Colonic mucosa (tissue), 4 donors: ENCODE measurements at regions not wholly inside any gene's neighbourhood (a gene's known extent, or its start where the extent isn't known, plus 50 kb on each side); places are given as distances from the start of the nearest gene placed in this dataset.

ENCODE experiments used
- DNase-seq: peaks from one replicate; pipeline ENCODE4 v3.0.0-alpha.2; 2020
- H3K27ac ChIP-seq: fragments of 200-600 bp; one replicate; pipeline ENCODE4 v1.8.0; 2021
- H3K27me3 ChIP-seq: fragments of 200-600 bp; one replicate; pipeline ENCODE4 v1.8.0; 2021
- H3K36me3 ChIP-seq: fragments of 200-600 bp; one replicate; pipeline ENCODE4 v1.8.0; 2021
- H3K4me1 ChIP-seq: fragments of 200-600 bp; one replicate; pipeline ENCODE4 v1.8.0; 2021; ENCODE audit warnings: mild to moderate bottlenecking
- H3K4me3 ChIP-seq: fragments of 200-600 bp; one replicate; pipeline ENCODE4 v1.8.0; 2021
- H3K9ac ChIP-seq, 2 donors: one replicate each; pipeline ENCODE4 v1.7.0; 2013; ENCODE audit warnings: control low read depth in 2 of 2, low read depth in 2 of 2, low read length in 2 of 2
- H3K9me3 ChIP-seq: fragments of 200-600 bp; one replicate; pipeline ENCODE4 v1.8.0; 2021
- CTCF ChIP-seq: fragments of 200-600 bp; IDR thresholded peaks from one replicate; pipeline ENCODE4 v1.8.0; 2022; ENCODE audit warnings: antibody characterized with exemption, mild to moderate bottlenecking
- intact Hi-C: fragments of 100-400 bp; cut with DNase I; formaldehyde crosslinking; loops from one replicate; pipeline ENCODE4 v1.14.1; 2022
- donor health status: healthy.
- donor health status: DM: no; HTN: no; CAD: no.
- donor health status: DM: no; HTN: no; CAD: no.

GRCh38 chr5:93058309-93058708 is 522.7 kb downstream of the NR2F1-AS1 start:
- Histone ChIP-seq H3K4me1 (no peaks in the 10 kb centered on the region), H3K27ac (no peak overlapping the region), H3K27me3 (no peaks in the 10 kb centered on the region), H3K4me3 (no peak overlapping the region), H3K9ac (no peak overlapping the region), H3K9me3 (no peaks in the 10 kb centered on the region), H3K36me3 (no peaks in the 10 kb centered on the region)
- DNase-seq = no peak
- intact Hi-C loops = no loop called here
- no peak for TF ChIP-seq CTCF

- Histone ChIP-seq H3K4me1 (no peaks in the 10 kb centered on the region), H3K27me3 (no peaks in the 10 kb centered on the region), H3K27ac (no peak overlapping the region), H3K9ac (no peak overlapping the region), H3K36me3 (no peaks in the 10 kb centered on the region), H3K9me3 (no peaks in the 10 kb centered on the region), H3K4me3 (no peak overlapping the region)
- TF ChIP-seq CTCF = no peak
- intact Hi-C loops = no loop called here
- no peak for DNase-seq
Measured at GRCh38 chr5:93057311-93057710, 523.7 kb downstream of the NR2F1-AS1 start.

GRCh38 chr5:93055971-93056370 is 525.0 kb downstream of the NR2F1-AS1 start:
- H3K36me3 ChIP-seq = no peaks in the 10 kb centered on the region
- no peak overlapping the region for H3K4me3 ChIP-seq
- intact Hi-C loops = no loop called here
- no peak for TF ChIP-seq CTCF
- DNase-seq = no peak
- no peak overlapping the region for H3K27ac ChIP-seq
- no peaks in the 10 kb centered on the region for H3K9me3 ChIP-seq
- H3K9ac ChIP-seq = no peak overlapping the region
- no peaks in the 10 kb centered on the region for H3K4me1 ChIP-seq
- no peaks in the 10 kb centered on the region for H3K27me3 ChIP-seq

GRCh38 chr5:93055561-93055960 is 525.5 kb downstream of the NR2F1-AS1 start:
- H3K27me3 ChIP-seq = no peaks in the 10 kb centered on the region
- H3K9ac ChIP-seq = no peak overlapping the region
- intact Hi-C loops = no loop called here
- H3K4me3 ChIP-seq = no peak overlapping the region
- no peaks in the 10 kb centered on the region for H3K9me3 ChIP-seq
- TF ChIP-seq CTCF = no peak
- H3K36me3 ChIP-seq = no peaks in the 10 kb centered on the region
- H3K27ac ChIP-seq = no peak overlapping the region
- H3K4me1 ChIP-seq = no peaks in the 10 kb centered on the region
- DNase-seq = no peak

- Histone ChIP-seq H3K9ac (no peak overlapping the region), H3K27ac (no peak overlapping the region), H3K36me3 (no peaks in the 10 kb centered on the region), H3K9me3 (no peaks in the 10 kb centered on the region), H3K4me3 (no peak overlapping the region), H3K4me1 (no peaks in the 10 kb centered on the region), H3K27me3 (no peaks in the 10 kb centered on the region)
- no peak for DNase-seq
- intact Hi-C loops = no loop called here
- no peak for TF ChIP-seq CTCF
Measured at GRCh38 chr5:93054424-93055163, 526.4 kb downstream of the NR2F1-AS1 start.
